Esophagus (tissue), 2 donors: ENCODE measurements at regions not wholly inside any gene's neighbourhood (a gene's known extent, or its start where the extent isn't known, plus 50 kb on each side); places are given as distances from the start of the nearest gene placed in this dataset.

Experiments used
- H3K27ac ChIP-seq, 2 donors: one replicate each; pipeline ENCODE4 v1.5.1; 2013; ENCODE audit warnings: low read depth in 2 of 2, mild to moderate bottlenecking in 2 of 2, inconsistent platforms in 1 of 2, low read length in 1 of 2, moderate library complexity in 1 of 2
- H3K27me3 ChIP-seq, 2 donors: one replicate each; pipeline ENCODE4 v1.6.1; 2013; ENCODE audit warnings: low read length in 2 of 2, control low read depth in 1 of 2, mild to moderate bottlenecking in 1 of 2; ENCODE audit not compliant: insufficient read depth in 2 of 2, control insufficient read depth in 1 of 2
- H3K36me3 ChIP-seq, 2 donors: one replicate each; pipeline ENCODE4 v1.6.1; 2013; ENCODE audit warnings: low read length in 1 of 2; ENCODE audit not compliant: control insufficient read depth in 2 of 2, insufficient read depth in 2 of 2
- H3K4me1 ChIP-seq, 2 donors: one replicate each; pipeline ENCODE4 v1.6.1; 2013; ENCODE audit warnings: low read length in 1 of 2; ENCODE audit not compliant: control insufficient read depth in 2 of 2, insufficient read depth in 2 of 2
- H3K4me3 ChIP-seq, 2 donors: one replicate each; pipeline ENCODE4 v1.5.1; 2013; ENCODE audit warnings: low read length in 2 of 2, mild to moderate bottlenecking in 2 of 2, low read depth in 1 of 2, moderate library complexity in 1 of 2
- H3K9me3 ChIP-seq, 2 donors: one replicate each; pipeline ENCODE4 v1.6.1; 2013; ENCODE audit warnings: mild to moderate bottlenecking in 2 of 2, low read depth in 1 of 2, low read length in 1 of 2, moderate library complexity in 1 of 2; ENCODE audit not compliant: control insufficient read depth in 2 of 2, insufficient read depth in 1 of 2
- WGBS, 2 donors: extraction: QIAGEN DNeasy Blood & Tissue Kit; methylation state at CpG; one replicate each; pipeline ENCODE4 v1.1.7; 2013; 5-methylcytosine and 5-hydroxymethylcytosine counted together
- donor health status: healthy with polysubstance abuse.
- donor health status: Bipolar disorder and iron deficiency.

DNA sequence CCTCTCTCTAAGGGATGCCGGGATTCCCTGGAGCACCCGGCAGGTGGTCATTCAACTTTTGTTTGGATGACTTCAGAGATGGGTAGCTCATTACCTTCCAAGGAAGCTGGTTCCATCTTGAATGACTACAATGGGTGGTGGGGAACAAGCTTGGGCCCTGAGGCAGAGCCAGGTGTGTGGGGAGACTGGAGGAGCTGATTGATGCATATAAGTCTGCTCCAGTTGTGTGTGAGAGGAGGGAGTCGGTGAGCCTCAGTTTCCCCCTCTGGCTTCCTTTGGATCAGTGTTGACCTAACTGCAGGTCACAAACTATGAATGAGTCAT, 133.8 kb upstream of the ZBTB40 start:
- Histone ChIP-seq H3K9me3 (no peaks in the 10 kb centered on the region), H3K27me3 (no peaks in the 10 kb centered on the region), H3K36me3 (no peaks in the 10 kb centered on the region), H3K4me1 (no peaks in the 10 kb centered on the region), H3K27ac (no peak overlapping the region), H3K4me3 (no peak overlapping the region)
- WGBS, 2 donors, result 90 to 94% methylated on average over 3 of the region's 3 CpGs

DNA sequence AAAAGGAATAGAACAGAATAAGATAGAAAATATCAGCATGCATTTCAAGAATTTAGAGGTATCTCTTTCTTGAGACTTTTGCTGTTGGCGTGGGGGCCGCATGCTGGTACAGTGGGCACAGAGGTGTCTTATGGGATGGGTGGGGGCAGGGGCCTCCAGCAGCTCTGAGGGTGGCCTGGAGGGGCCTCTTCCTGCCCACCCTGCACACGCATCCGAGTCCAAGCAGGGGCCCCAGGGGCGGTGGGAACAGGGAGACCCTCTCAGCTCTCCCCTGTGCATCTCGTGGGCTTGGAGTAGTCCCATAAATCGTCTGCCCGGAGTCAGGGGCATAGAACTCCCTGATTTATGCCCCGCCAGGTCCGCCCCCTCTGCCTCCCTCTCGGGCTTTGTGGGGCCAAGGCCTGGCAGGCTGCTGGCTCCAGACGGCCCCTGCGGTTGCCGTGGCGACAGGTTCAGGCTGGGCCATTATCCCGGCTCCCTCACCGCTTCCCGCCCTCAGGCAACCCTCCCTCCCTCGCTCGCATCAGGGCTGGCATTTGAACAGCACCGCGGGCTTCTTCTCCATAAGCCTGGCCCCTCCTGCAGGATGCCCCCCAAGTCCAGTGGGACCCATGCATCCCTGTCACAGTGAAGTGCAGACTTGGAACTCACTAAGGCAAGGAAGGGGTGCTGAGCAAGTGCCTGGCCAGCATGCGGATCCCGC, 133.2 kb upstream of the ZBTB40 start:
- H3K4me3 ChIP-seq, result no peak overlapping the region
- H3K4me1 ChIP-seq, result no peaks in the 10 kb centered on the region
- no peaks in the 10 kb centered on the region for H3K36me3 ChIP-seq
- no peaks in the 10 kb centered on the region for H3K9me3 ChIP-seq
- WGBS, 2 donors, result 29 to 31% methylated on average over 24 of the region's 24 CpGs
- no peaks in the 10 kb centered on the region for H3K27me3 ChIP-seq
- H3K27ac ChIP-seq, result no peak overlapping the region

DNA sequence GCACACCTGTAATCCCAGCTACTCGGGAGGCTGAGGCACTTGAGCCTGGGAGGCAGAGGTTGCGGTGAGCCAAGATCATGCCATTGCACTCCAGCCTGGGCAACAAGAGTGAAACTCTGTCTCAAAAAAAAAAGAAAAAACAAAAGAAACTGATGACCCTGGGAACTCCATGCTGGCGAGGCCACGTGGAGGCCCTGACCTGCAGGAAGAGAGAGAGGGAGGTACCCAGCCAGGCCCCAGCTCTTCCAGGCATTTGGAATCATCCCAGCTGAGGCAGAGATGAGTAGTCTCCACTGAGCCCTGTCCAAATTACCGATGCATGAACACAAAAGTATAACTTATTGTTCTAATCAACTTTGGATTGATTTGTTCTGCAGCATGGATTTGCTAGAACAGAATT, 132.0 kb upstream of the ZBTB40 start:
- no peaks in the 10 kb centered on the region for H3K9me3 ChIP-seq
- no peaks in the 10 kb centered on the region for H3K27me3 ChIP-seq
- no peaks in the 10 kb centered on the region for H3K4me1 ChIP-seq
- no peaks in the 10 kb centered on the region for H3K36me3 ChIP-seq
- no peak overlapping the region for H3K4me3 ChIP-seq
- H3K27ac ChIP-seq, result no peak overlapping the region
- WGBS, 2 donors, result 75 to 81% methylated on average over 5 of the region's 5 CpGs

DNA sequence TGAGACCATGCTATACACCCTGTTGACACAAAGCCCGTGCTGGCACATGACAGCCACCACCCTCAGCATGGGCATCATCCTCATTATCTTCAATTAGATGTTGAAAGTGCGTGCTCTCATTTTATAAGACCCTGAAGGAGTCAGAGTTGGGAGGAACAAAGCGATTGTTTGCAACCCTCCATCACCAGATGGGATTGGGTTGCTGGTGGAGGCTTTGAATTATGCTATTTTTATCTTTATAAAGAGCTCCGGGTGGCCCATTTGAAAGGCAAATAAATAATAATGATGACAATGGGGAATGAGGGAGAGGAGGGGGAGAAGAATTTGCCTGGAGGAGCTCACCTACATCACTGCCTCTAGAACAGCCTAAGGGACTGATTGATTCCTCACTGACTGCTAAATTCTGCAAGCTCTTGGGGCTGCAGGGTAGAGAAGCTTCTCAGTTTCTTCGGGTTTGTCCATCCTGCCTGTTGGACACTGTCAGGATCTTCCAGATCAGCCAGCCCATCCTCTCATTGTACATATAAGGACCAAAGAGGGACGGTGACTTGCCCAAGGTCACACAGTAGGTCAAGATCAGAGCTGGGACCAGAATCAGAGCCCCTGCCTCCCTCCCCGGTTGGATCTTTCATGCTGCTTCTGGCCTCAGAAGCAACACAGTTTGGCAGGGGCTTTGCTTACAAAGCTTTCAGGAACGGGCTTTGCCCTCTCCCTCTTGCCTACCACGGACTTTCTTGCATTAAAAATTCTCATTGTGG, 130.9 kb upstream of the ZBTB40 start:
- Histone ChIP-seq H3K4me3 (no peak overlapping the region), H3K36me3 (no peaks in the 10 kb centered on the region), H3K4me1 (no peaks in the 10 kb centered on the region), H3K27ac (no peak overlapping the region), H3K9me3 (no peaks in the 10 kb centered on the region), H3K27me3 (no peaks in the 10 kb centered on the region)
- 65 to 67% methylated on average over 9 of the region's 9 CpGs for WGBS, 2 donors

DNA sequence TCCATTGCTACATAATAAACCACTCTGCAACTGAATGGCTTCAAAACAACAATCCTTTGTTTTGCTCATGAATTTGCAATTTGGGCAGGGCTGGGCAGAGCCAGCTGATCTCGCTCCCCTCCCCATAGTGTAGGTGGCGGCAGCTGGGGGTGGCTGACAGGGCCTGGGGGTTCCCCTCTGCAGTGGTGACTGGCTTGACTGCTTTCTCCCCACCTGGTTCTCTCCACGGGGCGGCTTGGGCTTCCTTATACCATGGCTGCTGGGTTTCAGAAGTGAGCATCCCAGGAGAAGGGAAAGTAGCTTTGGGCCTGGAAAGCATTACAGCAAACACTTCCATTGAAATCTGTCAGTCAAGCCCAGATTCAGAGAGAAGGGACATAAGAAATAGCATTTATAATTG, 129.7 kb upstream of the ZBTB40 start:
- WGBS, 2 donors, result 93 to 95% methylated on average over 4 of the region's 4 CpGs

DNA sequence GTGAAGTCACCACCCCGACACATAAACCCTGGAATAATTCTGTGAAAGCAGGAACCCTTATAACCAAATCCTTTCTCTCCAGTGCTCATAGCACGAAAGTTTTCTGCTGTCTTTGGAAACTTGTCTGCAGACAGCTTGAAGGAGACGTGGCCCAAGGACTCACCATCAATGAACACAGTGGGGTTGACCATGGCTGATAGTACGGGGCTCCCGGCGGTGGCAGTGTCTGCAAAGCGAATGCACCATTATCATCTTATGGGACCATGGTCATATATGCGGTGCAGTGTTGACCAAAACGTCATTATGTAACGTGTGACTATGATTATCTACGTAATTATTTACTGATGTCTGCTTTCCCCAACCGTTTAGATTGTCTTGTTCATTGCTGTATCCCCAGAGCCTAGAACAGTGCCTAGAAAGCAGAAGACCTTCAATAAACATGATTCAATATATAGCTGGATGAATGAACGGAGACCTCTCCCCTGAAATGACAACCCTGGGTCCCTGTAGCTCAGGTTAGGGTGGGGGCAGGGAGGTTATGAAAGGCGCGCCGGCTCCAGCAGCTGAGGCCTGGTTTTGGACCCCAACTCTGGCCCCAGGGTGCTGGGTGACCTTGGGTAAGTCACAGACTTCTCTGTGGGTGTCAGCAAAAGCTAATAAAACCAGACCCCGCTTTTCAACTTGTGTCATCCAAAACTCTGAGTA, 128.4 kb upstream of the ZBTB40 start:
- Histone ChIP-seq H3K36me3 (no peaks in the 10 kb centered on the region), H3K4me1 (no peaks in the 10 kb centered on the region), H3K27me3 (no peaks in the 10 kb centered on the region), H3K9me3 (no peaks in the 10 kb centered on the region), H3K4me3 (no peak overlapping the region), H3K27ac (no peak overlapping the region)
- 89 to 92% methylated on average over 17 of the region's 17 CpGs for WGBS, 2 donors

More for the DNA sequence above, 129.7 kb upstream of the ZBTB40 start:
- no peaks in the 10 kb centered on the region for H3K27me3 ChIP-seq
- no peak overlapping the region for H3K4me3 ChIP-seq
- H3K36me3 ChIP-seq, result no peaks in the 10 kb centered on the region
- no peak overlapping the region for H3K27ac ChIP-seq
- no peaks in the 10 kb centered on the region for H3K4me1 ChIP-seq
- H3K9me3 ChIP-seq, result no peaks in the 10 kb centered on the region

DNA sequence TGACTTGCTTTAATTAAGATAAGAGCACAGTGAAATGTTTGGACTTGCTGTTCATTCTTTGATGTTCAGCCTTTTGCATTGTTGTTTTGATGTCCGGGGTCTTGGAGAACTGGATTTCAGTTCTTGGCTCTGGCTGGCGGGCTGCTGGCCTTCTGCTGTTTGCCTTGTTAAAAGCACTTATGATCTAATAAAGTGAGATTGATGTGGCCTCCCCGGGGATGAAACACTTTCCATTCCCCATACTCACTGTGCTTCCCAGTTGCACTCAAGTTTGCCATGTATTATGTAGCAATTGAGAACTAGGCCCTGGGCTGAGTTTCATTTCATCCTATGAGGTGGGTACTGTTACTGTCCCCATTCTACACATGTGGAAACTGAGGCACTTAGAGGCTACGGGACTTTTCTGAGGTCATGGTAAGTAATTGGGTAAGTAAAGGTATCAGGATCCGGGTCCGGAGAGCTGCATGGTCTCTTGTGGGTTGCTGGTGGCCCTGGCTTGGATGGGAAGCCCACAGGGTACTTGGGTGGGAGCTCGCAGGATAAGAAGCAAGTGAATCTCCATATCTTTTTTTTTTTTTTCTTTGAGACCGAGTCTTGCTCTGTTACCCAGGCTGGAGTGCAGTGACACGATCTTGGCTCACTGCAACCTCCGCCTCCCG, 127.7 kb upstream of the ZBTB40 start:
- Histone ChIP-seq H3K27ac (no peak overlapping the region), H3K27me3 (no peaks in the 10 kb centered on the region), H3K4me3 (no peak overlapping the region), H3K4me1 (no peaks in the 10 kb centered on the region), H3K36me3 (no peaks in the 10 kb centered on the region), H3K9me3 (no peaks in the 10 kb centered on the region)
- WGBS, 2 donors, result 84 to 87% methylated on average over 11 of the region's 11 CpGs

DNA sequence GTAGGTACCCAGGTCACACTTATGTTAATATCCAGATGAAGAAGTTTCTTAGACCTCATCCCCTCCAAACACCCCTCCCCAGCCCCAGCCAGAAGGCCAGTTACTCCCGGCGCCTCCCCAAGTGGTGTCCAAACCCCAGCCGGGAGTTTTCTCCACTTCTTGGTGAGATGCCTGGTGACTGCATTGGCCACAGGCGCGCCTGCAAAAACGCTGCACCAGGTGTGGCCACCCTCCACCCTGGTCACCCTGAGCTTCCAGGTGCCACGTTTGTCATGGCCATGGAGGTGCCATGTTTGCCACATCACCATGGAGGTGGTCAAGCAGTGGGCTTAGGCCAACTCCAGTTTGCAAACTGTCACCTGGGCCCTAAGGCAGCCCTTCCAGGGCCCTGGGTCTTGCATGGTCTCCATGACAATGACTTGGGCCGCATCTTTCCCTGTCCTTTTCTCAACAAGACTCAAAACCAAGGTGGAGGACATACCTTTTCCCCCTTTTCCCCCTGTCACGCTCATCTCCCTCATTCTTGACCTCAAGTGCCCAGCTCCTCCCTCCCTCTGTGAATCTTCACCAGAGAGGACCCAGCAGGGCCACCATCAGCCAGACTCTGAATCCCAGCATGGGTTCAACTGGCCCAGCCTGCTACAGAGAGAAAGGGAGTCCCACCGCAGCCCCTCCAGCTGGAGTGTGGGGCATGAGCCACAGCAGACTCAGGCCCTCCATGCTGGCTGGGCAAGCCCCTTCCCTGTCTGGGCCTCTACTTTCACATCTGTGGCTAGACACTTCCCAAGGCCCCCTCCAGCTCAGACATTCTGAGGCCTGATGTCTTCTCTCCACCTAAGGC, 125.9 kb upstream of the ZBTB40 start:
- H3K27me3 ChIP-seq, result no peaks in the 10 kb centered on the region
- no peak overlapping the region for H3K4me3 ChIP-seq
- H3K9me3 ChIP-seq, result no peaks in the 10 kb centered on the region
- no peaks in the 10 kb centered on the region for H3K4me1 ChIP-seq
- H3K27ac ChIP-seq, result no peak overlapping the region
- no peaks in the 10 kb centered on the region for H3K36me3 ChIP-seq
- WGBS, 2 donors, result 93 to 94% methylated on average over 10 of the region's 10 CpGs

DNA sequence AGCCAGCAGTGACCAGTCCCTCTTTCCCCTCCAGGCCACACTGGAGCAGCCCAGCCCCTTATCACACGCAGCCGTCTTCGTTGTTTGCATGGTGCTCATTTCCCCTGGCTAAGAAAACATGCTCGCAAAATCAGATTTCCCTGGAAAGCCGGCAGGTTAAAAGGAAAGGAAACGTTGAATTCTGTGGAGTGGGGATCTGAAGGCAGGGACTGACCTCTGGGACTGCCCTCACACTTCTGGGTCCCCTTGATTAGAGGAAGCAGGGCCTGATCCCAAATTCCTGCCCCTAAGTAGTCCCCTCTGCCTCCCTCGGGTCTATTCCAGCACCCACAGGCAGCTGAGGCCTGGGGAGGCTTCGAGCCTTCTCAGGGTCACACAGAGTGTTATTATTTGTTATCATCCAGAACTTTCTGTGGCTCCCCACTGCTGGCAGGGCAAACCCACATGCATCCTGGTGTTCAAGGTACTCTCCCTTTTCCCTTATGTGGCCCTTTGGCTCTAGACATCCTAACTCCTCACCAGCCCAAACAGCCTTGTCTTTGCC, 125.2 kb upstream of the ZBTB40 start:
- 85% methylated on average over 8 of the region's 8 CpGs for WGBS, 2 donors
- Histone ChIP-seq H3K27ac (no peak overlapping the region), H3K9me3 (no peaks in the 10 kb centered on the region), H3K36me3 (no peaks in the 10 kb centered on the region), H3K4me3 (no peak overlapping the region), H3K4me1 (no peaks in the 10 kb centered on the region), H3K27me3 (no peaks in the 10 kb centered on the region)
